ENCODE measurements at regions not wholly inside any gene's neighbourhood (a gene's known extent, or its start where the extent isn't known, plus 50 kb on each side); places are given as distances from the start of the nearest gene placed in this dataset.

DNA sequence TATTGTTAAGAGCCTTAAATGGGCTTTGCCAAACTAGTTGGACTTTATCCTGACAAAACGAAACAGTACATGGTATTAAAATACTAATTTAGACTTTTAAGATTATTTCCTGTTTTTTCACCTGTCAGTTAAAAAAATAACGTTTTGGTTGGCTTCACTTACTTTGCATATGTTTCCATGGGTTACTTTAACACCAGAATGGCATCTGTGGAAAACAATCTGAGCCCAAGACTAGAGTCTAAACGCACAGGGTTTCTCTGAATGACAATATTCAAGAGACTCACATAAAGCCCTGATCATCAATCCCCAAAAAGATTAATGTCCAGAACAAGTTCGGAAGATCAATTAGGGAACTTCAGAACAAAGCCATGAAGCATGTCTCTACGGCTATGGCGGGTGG lies 888.0 kb downstream of the EPHA4 start:
- no peak for TF ChIP-seq CTCF (IDR thresholded peaks at IDR 0.05)
- no peak for TF ChIP-seq POLR2A (IDR thresholded peaks at IDR 0.05)
- TF ChIP-seq POLR2AphosphoS5 (IDR thresholded peaks at IDR 0.05) = no peak
